ENCODE measurements at regions not wholly inside any gene's neighbourhood (a gene's known extent, or its start where the extent isn't known, plus 50 kb on each side); places are given as distances from the start of the nearest gene placed in this dataset.
A peak's percentile ranks its signal among the peaks of the same experiment; 100 is the strongest.

DNA sequence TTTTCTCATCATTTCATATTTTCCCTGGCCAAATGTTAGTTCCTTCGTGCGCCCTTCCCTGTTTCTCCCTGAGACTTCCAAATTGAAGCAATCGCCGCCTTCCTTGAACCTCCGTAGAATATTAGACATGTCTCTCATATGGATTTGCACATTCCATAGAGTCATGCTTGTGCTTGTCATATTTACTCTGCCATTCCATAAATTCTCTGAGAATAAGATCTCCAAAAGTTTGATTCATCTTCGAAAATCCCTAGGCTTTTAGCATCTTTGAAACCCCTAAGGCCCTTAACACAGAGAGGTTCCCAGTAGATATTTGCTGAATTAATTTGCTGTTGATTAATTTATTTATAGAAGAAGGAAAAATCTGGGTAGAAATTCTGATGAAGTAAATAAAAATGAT is 202.2 kb upstream of the PIK3C3 start:
- DNase-seq: no peak

DNA sequence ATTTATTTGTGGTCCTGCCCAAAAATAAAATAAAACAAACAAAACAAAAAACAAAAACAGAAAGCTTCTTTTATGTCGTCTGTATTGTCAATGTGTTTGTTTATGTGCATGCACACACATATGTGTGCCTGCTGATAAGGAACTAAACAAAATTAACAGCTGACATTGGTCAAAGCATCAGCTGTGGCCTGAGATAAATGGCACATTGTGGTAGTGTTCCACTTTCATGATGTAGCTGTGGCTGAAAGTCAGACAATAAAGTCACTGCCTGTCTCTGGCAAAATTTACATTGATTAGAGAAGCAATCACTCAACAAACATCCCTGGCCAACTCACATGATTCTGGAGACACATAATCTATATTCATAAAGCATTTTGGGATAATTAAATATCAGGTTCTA is 203.4 kb upstream of the PIK3C3 start:
- DNase-seq: no peak

DNA sequence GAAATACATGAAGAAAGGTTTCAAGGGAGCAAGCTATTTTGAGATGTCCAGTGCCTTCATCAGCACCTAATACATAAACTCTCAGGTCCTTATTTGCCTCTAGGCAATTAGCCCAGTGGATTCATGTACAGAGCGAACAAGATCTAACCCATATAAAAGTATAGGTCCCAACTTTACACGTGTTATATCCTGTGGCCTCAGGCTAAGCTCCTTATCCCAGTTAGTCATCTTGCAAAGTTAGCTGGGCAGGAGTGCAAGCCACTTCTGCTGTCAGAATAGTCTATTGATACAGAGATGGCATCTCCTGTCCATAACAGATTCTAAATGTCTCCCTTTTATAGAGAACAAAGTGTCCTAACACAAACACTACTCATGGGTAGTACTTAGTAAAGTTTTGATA is 203.9 kb upstream of the PIK3C3 start:
- DNase-seq: no peak

DNA sequence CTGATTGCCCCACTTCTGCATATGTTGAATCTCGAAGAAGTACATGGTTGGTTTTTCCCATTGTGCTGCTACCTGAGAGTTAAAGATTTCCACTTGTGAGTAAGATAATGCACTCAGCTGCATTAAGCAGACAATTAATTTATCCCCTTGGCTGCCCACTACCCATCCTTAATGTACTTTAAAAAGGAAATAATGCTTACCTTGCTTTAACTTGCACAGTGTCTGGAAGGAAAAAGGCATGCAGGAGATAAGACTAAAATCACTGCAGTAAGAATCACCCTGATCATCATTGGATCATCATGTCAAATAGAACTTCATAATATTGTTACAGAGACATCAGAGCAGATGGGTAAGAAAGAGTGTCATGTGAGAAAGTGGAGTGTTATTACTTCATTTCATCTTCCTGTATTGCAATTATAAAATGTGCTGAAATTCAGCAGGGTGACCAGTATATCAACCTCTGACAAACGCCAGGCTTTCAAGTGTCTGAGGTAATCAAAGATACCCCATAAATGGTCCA is 207.3 kb upstream of the PIK3C3 start:
- no peak for DNase-seq

DNA sequence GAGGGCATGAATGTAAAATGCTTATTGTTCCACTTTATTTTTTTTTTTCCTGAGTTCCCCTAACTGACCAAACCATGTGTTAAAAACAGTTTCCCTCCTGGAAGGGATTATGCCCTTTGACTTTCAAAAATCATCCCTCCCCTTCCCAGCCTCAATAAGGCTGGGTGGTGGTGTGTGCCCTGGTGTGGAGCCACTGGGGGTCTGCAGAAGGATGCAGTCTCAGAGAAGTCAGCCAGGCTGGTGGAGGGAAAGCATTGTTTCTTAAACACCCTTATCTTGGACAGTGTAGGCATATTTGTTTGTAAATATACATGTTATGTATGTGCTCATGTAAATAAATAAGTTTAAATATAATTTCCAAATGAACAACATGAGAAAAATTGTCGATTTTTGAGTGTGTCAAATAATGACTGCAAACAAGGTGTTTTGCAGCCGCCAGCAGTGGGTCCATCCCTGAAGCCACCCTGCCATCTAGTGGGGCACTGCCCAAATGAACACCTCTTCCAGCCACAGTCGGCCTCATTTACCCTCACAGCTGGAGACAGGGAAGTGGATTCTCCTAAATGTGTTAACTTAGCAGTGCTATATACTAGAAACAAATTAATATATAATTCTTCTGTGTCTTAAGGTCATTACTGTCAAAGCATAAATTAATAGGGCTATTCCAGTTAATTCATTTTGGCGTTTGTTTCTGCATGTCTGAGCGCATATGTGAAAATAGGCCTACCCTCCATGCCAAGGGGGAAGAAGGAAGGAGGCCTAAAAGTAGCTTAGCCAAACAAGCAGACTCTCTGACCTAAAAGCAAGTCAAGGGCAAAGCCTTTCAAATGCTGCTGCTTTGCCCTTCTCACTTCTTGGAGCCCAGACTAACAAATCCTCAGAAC is 209.6 kb upstream of the PIK3C3 start:
- peak; percentile 67 for DNase-seq

DNA sequence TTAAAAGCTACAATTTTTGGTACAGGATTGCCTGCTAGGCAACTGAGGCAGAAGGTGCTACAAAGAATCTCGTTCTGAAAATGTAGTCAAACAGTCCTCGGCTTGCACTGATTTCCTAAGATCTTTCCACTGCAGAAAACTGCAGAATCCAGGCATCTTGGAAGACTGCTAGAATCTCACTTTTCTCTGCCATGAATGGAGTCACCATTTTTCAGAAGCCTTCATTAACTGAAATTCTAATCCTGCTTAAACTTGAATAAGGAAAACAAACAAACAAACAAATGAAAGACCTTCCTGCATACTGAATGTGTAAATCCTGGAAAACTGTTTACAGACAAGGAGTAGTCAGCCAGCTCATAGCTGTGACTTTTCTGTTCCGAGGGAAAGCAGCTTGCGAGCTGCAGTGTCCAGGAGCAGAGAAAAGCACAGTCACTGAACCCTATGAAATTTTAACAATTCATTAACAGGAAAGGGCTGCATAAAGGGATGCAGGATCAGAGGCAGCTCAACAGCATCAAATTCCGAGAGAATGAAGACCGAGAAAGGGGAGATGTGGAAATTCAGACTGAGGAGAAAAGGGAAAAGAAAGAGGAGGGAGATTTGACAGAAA is 210.5 kb upstream of the PIK3C3 start:
- DNase-seq: no peak

DNA sequence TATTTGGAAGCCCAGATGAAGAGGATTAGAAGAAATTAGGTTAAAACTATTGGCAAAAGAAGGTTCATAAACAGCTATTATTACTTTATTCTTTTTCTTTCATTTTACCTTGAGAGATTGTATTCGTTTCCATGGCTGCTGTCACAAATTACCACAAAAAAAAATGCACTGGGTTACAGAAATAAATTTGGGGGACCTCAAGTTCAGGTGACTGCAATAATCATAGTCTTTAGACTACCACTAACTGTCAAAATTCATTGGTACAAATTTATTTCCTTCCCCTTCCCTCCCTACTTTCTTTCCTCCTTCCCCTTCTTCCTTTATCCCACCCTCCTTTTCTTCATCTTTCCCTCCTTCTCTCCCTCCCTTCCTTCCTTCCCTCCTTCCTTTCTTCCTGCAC is 217.8 kb upstream of the PIK3C3 start:
- no peak for DNase-seq

DNA sequence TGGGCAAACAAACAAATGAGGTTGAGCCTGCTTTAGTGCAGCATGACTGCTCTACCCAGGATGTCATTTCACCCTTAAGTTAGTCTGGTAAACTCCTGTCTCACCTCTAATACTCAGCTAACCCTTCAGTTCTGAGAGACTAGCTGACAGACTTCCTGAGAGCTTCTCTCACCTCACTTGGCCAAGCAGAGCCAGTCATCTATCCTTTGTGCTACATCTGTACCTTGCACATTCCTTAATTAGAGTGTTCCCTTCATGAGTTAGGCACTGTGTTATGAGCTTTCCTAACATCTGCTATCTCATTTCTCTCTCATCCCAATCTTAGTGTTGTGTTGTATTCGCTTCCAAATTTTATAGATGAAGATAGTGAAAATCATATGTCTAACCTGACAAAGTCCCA is 220.1 kb upstream of the PIK3C3 start:
- DNase-seq: no peak

DNA sequence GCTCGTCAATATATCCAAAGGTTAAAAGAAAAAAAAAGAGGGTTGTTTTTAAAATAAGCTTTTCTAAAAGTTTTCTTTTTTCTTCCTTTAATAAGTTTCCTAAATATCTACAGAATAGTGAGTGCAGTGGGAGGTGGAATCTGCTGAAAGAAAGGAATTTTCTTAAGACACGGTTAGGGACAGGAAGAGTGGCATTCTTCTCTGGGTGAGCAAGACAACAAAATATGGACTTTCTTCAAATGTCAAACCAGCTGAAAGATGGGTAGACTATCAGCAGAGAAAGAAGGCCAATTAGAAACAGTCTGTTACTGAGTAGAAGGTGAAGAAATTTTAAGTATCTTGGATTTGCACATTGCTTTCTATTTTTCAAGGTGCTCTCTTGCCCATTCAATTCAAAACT is 222.7 kb upstream of the PIK3C3 start:
- DNase-seq: no peak

DNA sequence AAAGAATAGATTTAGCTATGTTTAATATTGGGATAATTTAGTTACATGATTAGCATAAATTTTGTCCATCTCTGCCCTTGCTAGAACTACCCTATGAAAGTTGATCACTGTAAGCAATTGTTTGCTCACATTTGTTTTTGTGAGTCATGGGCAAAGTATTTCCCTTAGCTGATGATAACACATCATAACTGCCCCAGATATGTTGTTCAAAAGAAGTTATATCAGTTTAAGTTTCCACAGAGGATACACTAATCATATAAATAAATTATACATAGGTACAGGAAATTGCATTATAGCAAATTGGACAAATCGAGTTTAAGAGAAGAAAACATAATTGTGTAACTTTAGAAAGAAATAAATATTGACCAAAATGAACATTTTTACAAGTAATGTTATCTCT is 223.2 kb upstream of the PIK3C3 start:
- no peak for DNase-seq

DNA sequence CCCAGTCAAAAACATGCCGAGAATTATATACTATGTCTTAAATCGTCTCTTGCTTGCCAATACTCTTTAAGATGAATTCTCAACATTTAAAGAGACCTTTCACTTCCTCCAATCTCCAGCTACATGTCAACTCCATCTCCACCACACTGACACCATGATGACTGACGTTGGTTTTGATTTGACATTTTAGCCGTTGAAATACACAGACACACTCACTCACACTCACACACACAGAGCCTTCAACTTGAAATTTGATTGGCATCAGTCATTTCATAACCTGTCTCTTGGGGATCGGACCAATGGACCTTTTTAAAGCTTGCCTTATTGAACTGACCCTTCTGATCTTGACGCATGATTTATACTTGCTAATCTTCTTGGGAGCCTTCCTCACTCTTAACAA is 230.8 kb upstream of the PIK3C3 start:
- no peak for DNase-seq

DNA sequence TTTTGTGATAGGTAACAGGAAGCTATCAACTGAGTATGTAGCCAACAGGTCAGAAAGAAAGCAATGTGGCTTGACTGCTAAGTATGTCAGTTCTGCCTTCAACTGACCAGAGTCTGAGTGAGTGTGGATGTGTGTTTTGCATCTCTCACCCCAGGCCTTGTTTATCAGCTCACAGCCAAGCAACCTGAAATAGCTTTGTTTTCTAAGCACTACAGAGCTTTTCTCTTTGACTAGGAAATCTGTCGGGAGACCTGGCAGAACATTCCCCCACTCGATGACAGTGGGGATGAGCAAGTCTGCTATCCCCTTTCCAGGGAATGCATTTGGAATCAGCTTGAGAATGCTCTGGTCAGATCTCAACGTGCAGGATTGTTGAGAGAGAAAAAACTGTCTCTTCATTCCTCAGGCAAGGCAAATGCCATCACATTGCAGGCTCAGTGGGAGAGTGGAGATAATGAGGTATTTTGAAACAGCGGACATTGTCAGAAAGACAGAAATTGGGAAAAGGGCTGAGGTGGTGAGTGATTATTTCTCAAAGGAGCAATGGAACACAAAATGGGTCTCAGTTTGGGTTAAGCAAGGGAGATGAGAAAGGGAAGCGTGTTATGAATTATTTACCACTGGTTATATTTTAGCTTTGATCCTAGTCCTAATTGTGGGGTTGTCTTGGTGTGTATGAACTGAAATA is 233.8 kb upstream of the PIK3C3 start:
- no peak for DNase-seq

DNA sequence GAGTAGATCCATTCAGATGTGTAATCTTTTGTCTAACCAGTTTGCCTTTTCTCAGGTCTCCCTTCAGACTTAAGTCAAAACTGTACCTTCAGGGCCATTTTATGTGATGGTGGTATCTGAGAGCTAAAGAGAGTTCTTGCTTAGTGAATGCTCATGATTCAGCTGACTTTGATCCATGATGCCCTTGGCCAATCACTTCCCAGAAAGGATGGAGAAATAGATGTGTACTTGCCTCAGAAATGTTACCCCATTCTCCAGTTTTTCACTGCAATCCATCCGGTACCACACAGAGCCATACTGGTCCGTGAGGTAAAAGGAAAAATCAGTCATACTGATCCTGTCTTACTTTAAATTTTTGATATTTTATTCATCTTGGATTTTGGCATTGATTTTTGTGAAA is 234.8 kb upstream of the PIK3C3 start:
- DNase-seq: no peak

DNA sequence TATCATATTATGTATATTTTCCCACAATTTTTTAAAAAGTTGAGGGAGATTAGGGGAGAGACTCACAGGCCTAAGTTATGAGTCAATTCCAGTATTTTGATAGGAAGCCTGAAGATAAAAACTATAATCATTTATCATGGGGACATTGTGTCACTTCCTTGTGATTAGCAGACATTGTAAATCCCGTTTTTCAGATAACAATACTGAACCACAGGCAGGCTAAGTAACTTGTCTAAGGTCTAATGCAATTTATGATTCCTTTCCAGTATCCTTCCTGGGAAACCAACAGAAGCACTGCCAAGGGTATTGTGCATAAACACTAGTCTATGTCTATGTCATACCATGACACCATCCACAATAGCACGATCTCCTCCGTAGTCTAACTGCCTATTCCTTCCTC is 235.2 kb upstream of the PIK3C3 start:
- no peak for DNase-seq

DNA sequence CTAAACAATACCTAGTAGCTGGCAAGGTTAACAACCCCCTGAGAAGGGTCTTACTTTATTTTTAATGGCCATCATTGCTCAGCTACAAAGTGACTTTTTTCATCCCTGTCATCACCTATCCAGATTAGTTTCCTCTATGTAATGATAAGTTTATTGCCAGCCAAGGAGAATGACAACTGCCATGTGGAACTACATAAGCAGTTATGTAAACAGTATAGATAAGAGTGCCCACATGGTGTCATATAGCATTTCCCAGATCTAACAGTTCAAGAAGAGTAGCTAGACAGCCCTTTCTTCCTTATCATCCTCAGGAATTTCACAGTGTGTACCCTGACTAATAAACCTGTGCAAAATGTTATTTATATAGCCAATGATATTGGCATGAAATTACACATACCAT is 240.2 kb upstream of the PIK3C3 start:
- no peak for DNase-seq

DNA sequence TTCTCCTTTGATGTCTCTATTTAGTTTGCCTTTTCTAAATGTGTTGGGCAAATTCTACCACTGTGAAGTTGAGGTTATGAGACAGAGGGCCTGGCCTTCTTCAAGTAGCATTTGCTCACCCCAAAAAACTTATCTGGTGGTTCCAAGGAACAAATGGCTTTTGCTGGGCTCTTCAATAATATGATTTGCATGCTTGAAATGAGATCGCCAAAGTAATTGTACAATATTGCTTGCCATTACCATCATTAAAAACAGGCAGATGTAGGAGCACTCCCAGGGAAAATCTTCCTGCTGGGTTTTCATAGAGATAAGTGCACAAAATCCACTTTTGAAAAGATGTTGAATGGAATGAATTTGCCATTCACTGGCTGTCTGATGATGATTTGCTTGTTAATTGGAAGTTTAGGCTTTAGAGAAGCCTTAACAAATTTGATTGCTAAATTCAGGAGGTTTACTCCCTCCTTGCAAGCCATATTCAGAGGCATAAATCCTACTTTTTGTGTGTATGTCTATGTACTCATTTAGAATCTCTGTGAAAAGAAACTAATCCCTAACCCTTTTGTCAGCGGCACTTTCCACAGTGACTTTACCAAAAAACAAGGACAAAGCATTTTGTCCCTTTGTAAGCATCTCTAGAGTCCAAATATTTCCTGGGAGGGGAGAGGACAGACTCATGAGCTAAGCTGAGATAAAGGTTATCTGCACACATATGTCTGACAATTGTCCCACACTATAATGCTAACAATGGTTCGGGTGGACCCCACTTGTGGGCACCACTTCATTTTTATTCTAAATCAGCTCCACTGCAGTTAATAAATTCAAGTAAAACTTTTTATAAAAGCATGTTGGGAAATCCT is 240.8 kb upstream of the PIK3C3 start:
- no peak for DNase-seq

DNA sequence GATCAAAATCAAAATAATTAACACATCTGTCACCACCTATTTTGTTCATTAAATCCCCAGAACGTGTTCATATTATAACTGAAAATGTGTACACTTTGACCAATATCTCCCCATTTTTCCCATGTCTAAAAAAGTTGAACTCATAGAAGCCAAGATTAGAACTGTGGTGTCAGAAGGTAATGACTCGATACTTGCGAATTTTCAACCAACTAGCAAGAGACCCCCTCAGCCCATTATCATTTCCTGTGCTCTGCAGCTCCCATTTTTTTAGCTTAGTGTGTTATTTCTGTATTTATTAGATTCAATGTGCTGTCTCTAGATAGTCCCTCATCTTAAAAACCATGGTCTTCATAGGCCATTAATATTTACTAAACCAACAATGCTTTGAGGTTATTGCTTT is 248.7 kb upstream of the PIK3C3 start:
- DNase-seq: no peak

DNA sequence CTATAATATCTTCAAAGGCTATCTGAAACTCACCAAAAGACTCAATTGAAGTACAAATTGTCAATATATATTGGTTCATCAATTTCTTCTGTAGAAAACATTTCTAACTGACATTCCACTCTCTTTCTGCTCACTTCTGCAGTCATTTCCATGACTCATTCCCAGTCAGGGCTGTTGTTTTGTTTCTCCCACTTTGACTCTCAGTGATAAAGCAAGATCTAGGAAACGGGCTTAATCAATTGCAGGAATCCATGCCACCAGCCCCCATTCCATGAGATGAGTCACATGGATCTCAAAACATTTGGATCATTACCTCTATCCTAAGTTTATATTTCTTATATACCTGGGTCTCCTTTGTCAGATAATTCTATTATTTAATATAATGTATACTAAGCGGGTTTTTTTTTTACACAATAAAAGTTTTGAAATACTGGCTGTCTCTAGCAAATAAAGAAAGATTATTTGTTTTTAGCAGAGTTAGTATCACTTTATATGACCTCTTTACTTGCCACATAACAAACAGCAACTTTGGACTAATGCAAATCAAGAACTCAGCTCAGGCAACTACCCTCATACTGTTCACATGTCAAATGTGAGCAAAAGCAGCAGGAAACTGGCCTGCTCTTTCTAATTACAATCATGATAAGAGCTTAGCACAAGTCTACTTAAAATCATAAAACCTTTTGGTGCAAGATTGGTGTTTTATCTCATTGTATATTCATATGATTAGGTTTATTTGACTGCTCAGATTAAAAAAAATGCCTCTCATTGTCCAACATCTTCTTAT is 251.1 kb upstream of the PIK3C3 start:
- no peak for DNase-seq

DNA sequence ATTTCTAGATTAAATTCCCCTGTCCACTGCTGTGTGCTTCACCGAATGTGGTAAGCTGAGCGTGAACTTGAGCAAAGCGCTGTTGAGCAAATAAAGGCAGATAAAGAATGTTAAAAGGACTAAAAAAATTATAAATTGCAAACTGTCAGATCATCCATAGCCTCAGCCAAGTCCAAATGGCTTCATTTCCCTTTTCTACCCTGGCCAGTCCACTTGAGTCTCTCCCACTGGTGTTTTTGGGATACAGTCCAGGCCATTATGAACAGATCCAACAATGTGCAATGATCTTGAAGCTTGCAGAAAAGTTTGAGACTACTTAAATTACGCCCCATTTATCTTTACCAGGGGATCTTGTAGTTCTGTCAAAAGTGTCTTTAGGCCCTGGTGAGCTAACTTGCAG is 254.6 kb upstream of the PIK3C3 start:
- no peak for DNase-seq

DNA sequence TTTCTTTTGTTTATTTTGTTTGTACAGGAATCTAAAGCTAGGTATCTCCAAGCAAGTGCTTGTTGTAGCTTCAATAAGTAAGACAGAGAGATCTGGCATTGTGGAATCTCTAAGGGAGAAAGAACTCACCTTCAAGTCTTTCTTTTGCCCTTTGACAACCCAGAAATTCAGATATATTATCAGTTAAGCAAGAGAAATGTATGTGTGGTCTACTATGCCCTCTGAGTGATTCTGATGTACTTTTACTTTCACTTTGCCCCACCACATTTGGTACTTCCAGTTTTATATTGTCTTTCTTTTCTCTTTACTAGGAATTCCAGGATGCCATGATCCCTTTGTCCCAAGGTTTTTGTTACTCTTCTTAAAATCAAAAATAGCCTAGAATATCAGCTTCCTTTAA is 259.6 kb upstream of the PIK3C3 start:
- no peak for DNase-seq

DNA sequence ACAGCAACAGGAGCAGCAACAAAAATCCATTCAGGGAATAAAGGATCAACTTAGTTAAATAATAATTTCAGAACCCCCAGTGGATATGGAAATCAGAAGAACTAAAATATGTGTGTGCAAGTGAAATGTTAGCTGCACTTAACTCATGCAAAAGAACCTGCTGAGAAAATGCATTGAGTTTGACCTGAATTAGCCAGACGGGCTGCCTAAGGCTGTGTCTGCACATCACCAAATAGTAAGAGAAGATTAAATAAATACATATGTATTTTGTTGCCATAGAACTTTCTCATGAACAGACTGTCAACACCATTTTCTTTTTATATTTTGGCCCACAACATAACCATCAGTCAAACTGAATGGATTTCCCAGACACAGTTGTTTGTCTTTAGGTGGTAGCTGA is 262.0 kb upstream of the PIK3C3 start:
- no peak for DNase-seq
